ENCODE measurements at regions not wholly inside any gene's neighbourhood (a gene's known extent, or its start where the extent isn't known, plus 50 kb on each side); places are given as distances from the start of the nearest gene placed in this dataset.

DNA sequence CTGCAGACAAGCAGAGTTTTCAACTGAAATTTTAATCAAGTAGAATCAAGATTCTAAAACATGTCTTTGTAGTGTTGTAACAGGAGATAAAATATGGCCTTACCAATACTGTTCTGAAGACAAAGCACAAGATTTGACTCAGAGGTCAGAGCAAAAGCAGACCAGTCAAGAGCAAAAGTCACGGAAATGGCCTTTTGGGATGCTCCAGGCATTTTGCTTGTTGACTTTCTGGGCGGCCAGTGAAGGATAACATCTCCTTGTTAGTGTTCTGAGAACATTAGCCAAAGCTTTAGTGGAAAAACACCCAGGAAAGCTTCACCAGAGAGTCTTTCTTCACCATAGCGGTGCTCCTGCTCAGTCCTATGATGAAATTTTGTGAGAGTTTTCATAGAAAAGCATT, 590.6 kb downstream of the ARL4A start:
- DNase-seq, result no peak

DNA sequence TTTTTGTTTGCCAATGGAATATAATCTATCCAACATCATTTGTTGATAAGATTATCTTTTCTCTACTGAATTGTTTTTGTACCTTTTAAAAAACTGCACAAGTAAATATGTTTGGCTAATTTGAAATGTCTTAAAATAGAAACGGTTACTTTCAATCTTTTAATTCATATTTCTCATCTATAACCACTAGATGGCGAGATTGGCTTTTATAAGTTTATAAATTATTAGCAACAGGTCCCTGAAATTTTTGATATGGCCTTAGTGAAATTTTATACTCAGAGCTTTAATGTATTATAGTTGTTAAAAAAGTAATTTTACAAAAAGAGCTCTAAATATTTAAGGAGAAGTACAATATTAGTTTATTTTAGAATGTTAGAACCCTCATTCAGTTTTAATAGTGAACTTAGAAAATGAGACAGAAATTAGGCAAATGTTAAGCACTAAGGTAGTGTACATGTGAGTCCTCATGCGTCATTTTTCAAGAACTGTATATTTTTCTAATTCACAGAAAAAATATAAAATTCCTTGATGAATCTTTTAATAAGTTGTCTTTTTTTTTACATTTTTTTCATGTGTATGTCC, 592.5 kb downstream of the ARL4A start:
- no peak for DNase-seq
- intact Hi-C loops (cut with DNase I), result no loop called here

More for the DNA sequence above, 590.6 kb downstream of the ARL4A start:
- intact Hi-C loops (cut with DNase I), result no loop called here

- peak in 1 of 42 donors; percentile 30 for DNase-seq
- intact Hi-C loops (cut with DNase I), result no loop called here
Observed at GRCh38 chr7:13282377-13282980, 595.0 kb downstream of the ARL4A start.

GRCh38 chr7:13286916-13287315, 599.5 kb downstream of the ARL4A start:
- no peak for DNase-seq
- intact Hi-C loops (cut with DNase I), result no loop called here

GRCh38 chr7:13288516-13288915, 601.1 kb downstream of the ARL4A start:
- DNase-seq, result no peak
- intact Hi-C loops (cut with DNase I), result no loop called here

DNA sequence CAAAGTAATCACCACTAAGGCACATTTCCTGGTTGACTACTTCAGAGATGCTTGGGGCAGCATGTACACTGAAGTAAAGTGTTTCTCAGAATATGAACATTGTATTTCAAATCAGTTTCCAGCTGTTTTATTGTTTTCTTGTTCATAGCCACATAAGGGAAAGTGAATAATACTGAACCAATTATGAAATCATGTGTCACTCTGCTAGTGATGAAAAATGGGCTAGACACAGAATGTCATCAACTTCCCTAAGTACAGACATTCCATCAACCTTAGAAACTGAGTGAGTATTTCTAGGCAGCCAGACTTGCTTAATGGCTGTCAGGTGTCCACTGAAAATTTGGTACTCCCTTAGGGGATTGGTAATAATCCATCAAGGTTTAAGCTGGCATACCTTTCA, 603.5 kb downstream of the ARL4A start:
- no peak for DNase-seq
- intact Hi-C loops (cut with DNase I), result no loop called here

DNA sequence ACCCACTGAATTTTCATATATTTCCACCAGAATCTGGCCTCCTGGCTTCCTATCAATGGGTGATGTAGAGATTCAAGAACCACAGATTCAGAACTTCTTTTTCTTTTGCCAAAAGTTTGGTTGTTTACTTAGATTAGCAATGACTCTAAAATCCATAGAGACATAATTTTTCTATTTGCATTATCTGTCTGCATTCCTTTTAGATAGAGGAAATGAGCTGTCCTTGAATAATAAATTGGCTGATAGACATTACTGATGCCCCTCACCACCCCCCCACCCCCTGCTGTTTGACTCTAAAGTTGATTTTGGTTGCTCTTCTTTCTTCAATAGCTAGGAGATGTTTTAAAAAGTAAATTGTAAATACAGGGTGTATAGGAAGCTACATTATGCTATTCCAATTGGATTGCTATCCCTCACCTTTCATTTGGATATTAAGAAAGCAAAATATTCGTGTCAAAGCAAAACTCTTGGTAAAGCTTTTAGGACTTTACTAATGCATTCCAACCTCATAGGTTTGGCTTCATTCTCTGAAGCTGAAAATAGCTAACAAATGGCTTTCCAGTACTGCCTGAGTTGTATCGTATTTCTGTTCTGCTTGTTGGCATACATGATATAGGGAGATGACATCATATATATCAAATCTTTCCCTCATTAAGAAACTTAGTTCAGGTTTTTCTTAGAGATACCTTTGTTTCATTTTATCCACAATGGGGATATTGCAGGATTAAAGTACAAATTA, 606.0 kb downstream of the ARL4A start:
- no peak for DNase-seq
- intact Hi-C loops (cut with DNase I), result no loop called here

DNA sequence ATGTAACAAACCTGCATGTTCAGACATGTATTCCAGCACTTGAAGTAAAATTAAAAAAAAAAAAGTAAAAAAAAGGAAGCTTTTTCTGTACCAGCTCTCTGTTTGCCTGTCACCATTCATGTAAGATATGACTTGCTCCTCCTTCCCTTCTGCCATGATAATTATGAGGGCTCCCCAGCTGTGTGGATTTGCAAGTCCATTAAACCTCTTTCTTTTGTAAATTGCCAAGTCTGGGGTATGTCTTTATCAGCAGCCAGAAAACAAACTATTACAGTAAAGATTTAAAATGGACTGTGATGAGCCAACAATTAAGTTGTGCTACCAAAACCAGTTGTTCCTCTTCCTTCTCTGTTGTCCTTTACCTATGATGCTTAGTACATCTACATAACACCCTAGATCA, 619.6 kb downstream of the ARL4A start:
- intact Hi-C loops (cut with DNase I), result no loop called here
- no peak for DNase-seq

GRCh38 chr7:13308423-13308822, 621.0 kb downstream of the ARL4A start:
- intact Hi-C loops (cut with DNase I), result no loop called here
- DNase-seq, result no peak

DNA sequence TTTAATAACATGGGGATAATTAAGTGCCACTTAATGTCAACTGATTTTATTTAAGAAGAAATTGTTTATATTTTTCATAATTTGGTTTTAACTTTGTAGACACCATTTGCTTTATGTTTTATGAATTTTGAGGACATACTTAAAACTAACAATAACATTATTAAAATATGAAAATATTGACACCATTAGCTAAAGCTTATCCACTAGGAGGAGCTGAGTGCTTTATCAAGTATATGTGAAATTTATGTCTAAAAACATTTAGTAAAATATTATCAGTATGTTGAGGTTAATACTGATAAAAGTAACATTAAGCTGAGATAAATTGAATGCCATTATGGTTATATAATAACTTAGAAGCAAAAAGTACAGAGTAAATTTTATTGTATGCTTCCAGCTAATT, 622.1 kb downstream of the ARL4A start:
- intact Hi-C loops (cut with DNase I), result no loop called here
- DNase-seq, result no peak

GRCh38 chr7:13312307-13312706, 624.9 kb downstream of the ARL4A start:
- DNase-seq, result no peak
- intact Hi-C loops (cut with DNase I), result no loop called here

DNA sequence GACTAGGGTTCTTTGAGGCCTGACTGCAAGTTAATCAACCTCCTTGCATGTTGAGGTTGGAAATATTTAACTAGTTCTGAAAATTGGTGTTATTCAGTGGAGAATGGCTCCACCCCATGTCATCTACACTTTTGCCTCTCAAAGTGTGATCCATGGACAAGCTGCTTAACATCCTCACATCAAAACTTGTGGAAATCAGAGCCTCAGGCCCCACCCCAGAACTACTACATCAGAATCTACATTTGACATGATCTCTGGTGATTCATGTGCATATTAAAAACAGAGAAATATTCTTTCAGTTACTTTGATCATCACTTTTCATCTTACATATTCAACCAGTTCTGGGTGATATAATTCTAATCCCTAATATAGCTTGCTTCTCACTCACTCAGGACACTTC, 632.9 kb downstream of the ARL4A start:
- no peak for DNase-seq
- intact Hi-C loops (cut with DNase I), result no loop called here

DNA sequence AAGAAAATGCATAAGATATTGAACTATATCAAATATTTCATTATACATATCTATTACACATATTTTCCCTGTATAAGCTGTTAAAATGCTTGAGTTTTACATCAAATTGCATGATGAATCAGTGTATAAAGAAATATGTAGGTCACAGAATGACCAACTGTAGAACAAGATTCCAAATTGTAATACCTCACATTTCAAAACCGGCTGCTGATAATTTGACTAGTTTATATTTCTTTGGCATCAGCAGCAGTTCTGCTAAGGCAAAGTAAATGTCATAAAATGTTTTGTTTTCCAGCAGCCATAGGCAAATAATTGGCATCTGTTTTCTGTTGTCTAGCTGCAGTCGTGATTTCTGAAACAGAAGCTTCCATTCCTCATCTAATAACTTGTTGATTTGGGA, 633.9 kb downstream of the ARL4A start:
- no peak for DNase-seq
- intact Hi-C loops (cut with DNase I), result no loop called here

DNA sequence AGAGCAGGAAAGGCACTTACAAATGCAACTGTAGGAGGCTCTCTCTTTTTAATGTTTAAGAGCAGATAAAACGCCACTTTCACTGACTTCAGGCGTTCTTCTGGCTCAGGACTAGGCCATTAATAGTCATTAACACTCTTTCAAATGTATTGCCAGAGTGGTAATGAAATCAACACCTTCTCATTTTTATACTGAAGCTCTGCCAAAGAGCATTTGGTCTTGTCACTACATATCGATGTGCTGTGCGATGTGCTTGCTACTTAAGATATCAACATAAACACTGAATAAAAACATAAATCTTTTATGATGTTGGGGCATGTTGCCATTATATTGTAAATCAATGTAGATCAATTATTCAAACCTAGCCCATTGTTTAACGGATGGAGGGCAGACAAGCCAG, 634.7 kb downstream of the ARL4A start:
- no peak for DNase-seq
- intact Hi-C loops (cut with DNase I), result no loop called here

DNA sequence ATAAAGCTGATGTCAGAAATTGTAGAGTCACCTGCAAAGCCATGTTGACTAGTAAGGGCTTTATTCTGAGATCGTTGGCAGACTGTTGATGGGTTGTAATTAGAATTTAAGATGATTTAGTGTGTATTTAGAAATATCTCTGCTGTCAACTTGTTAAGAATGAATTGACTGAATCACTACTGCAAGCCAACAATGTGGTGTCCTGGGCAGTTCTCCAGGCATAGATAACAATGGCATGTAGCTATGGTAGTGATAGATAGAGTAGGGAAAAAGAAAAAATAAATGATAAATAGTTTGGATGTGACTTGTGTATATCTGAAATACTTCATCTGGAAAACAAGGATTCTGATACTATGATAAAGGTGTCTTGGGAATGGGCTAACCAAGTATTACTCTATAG, 640.2 kb downstream of the ARL4A start:
- intact Hi-C loops (cut with DNase I), result no loop called here
- DNase-seq, result no peak

- no peak for DNase-seq
- intact Hi-C loops (cut with DNase I), result no loop called here
Observed at GRCh38 chr7:13333371-13333770, 645.9 kb downstream of the ARL4A start.

DNA sequence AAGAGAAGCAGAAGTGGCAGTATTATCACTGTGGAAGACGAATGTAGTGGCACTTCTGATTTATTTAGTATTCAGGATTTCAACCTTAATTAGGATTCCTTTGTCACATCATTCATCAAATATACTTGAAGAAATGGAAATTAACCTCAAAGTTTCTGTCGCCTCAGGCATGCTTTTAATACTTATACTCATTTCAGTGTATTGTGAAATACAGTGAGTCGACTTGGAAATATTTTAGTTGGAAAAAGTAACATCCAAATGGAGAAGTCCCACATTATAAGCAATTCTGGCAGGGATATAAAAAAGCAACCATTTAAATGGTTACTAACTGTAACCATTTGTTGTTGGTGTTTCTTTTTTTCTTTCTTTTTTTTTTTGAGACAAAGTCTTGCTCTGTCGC, 648.8 kb downstream of the ARL4A start:
- intact Hi-C loops (cut with DNase I), result no loop called here
- DNase-seq, result no peak

GRCh38 chr7:13352677-13353076, 636.8 kb downstream of the ETV1 start:
- intact Hi-C loops (cut with DNase I), result no loop called here
- DNase-seq, result no peak

- DNase-seq, result no peak
- intact Hi-C loops (cut with DNase I), result no loop called here
Observed at GRCh38 chr7:13359656-13360055, 629.8 kb downstream of the ETV1 start.

- DNase-seq, result no peak
- intact Hi-C loops (cut with DNase I), result no loop called here
Observed at GRCh38 chr7:13386741-13387140, 602.7 kb downstream of the ETV1 start.

GRCh38 chr7:13407911-13408310, 581.6 kb downstream of the ETV1 start:
- no peak for DNase-seq
- intact Hi-C loops (cut with DNase I), result no loop called here
